GM19467 (cell line): ENCODE measurements at regions not wholly inside any gene's neighbourhood (a gene's known extent, or its start where the extent isn't known, plus 50 kb on each side); places are given as distances from the start of the nearest gene placed in this dataset.

ENCODE experiments used
- ATAC-seq: cut with Tn5 transposase; IDR thresholded peaks from one replicate; pipeline ENCODE4 v1.9.1; 2021; ENCODE audit warnings: mild to moderate bottlenecking, moderate library complexity; ENCODE audit not compliant: unreplicated experiment

DNA sequence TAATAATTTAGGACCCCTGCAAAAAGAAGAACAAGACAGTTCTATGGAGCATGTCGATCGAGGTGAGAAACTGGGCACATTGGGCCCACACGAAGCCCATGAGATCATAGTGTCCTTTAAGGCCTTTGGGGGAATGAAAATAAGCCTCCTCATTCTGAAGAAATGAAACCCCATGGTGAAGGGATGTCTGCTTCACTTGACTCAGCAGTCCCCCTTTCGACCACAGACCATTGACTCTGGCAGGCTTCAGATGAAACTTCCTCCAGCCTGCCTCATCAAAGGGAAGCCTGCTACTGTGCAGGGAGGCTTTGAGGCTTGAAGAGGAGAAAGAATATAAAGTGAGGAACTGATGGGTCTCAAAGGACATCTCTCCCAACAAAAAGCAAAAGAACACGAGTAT lies 144.2 kb upstream of the FBXL4 start:
- no peak for ATAC-seq

DNA sequence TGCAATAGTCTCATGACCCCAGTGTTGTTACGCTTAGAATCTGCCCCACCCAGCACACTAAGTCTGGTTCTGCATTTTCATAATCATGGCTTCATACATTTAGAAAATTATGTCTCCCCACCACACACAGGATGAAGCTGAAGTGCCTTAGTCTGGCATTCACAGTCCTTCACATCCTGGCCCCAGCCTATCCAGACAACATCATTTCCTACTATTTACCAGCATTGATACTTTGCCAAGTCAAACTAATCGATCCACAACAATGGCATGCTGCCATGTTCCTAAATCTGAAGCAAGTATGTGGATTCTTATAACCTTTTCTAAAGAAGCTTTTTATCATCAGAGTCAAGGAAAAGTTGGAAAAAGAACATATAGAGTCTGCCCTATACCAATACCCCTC lies 132.4 kb upstream of the FBXL4 start:
- ATAC-seq, result no peak

DNA sequence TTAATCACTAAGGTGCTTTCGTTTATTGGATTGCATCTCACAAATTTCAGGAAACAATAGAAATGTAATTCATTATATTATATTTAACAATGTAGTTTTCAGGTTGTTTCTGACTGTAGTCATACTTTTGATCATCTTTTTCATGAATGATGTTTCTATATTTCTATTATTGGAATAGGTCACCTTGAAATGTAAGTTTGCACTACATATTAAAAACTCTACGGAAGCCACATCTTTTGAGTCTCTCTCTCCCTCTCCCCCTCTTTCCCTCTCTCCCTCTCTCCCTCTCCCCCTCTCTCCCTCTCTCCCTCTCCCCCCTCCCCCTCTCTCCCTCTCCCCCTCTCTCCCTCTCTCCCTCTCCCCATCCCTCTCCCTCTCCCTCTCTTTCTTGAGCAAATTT lies 131.3 kb upstream of the FBXL4 start:
- no peak for ATAC-seq

DNA sequence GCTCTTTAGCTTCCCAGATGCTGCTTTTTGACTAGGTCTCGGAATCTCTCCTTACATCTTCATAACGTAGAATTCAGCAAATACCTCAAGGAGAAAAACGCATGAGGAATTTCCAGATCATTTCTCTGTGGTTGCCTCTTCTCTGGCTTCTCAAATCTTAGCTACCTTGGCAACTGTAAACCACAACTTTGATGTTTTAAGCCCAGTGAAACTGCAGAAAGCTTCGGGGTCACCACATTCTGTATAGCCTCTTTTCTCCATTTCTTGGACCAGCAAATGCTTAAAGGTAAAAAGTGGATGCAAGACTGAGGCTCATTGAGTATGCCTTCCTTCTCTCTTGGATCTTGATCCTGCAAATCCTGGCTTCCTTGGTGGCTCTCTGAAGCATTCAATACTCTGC lies 125.5 kb upstream of the FBXL4 start:
- no peak for ATAC-seq

DNA sequence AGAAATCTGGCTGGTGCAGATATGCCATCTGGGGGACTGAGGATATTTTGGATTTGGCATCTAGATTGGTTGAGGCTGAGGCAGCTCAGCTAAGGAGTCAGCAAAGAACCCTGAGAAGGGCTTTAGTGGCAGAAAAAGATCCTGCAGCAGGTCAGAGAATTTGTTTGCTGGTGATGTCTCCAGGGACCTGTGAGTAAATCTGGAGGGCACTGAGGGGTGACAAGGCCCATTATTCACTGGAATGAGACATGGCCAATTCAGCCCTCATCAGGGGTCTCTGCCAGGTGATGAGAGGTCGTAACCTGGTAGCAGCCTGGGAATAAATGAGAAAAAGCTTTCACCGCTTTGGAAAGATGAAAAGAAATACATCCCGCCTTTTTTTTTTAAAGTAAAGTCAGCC lies 118.3 kb upstream of the FBXL4 start:
- ATAC-seq, result no peak

DNA sequence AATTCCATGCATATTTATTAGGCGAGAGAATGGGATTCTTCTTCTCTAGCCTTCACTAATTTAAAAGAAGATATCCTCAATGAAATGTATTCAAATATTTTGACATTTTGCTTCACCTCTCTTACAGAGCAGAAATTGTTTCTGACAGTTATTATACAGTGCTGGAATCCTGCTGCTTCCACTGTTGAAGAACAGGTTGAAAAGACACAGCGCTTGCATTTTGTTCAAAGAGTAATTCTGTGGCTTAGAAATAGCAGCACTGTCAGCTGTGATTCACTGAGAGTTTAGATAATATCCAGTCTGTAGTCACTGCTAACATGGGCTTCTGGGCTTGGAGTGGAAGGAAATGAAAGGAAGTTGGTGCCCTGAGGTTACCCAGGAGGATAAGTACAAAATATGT lies 117.1 kb upstream of the FBXL4 start:
- ATAC-seq, result no peak

DNA sequence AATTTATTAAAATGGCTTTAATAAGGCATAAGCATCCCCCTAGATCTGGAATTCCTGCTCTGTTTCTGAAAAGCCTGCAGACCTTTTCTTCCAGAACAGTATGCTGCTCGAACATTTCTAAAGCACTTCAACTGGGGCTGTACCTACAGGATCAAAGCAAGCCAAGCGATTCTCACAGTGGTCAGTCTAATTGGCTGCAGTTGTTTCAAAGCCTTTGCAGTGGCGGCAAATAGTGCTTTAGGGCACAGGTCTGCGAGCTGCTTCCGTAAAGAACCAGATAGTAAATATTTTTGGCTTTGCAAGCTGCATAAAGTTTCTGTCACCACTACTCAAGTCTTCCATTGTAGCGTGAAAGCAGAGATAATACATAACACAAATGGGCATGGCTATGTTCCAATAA lies 88.9 kb upstream of the FBXL4 start:
- no peak for ATAC-seq

DNA sequence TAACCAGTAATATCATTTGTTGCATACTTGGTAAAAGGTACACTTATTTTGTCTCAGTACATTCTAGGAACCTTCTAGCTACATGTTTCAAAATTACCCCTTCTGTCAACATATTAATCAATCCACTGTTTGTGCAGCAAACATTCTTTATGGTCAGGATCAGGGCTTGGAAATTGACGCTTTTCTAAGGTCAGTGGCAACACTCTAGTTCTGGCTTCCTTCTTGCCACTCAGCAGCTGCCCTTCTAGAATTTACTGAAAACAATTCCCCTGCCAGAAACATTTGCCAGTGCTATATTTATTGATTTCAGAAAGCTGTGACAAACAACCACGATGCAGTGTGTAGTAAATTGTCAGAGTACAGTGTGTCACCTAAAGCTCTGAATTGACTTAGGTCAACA lies 84.7 kb upstream of the FBXL4 start:
- no peak for ATAC-seq

DNA sequence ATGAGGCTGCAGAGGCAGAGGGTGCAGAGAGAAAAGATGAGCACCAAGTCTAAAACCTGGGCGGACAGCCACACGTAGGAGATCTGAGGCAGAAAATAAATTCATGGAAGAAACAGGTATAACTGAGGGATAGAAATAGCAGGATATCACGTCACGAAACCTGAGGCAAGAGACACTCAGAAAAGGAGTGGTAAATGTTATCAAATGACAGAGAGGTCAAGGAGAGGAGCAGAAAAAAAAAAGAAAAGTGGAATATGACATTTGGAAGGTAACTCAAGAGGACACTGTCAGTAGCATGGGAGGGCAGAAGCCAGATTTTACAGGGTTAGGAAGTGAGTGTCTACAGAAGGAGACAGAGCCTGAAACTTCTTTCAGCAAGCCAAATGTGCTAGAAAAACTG lies 84.2 kb upstream of the FBXL4 start:
- no peak for ATAC-seq

DNA sequence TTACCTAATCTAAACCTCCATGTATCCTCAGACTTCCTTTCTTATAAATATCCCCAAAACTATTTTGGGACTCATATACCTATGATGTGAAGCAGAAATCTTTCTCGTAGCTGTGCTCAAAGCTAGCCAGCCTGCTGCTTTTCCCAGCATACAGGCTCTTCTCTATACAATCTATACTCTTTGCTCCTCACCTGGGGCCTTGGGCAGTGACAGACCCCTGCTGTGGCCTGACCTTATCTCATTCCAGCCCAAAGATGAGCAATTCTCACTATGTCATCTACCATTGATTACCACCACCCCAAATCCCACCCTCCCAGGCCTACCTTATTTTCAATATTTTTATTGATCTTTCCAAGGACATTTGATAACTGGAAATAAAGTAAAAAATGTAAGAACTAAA lies 83.2 kb upstream of the FBXL4 start:
- no peak for ATAC-seq

DNA sequence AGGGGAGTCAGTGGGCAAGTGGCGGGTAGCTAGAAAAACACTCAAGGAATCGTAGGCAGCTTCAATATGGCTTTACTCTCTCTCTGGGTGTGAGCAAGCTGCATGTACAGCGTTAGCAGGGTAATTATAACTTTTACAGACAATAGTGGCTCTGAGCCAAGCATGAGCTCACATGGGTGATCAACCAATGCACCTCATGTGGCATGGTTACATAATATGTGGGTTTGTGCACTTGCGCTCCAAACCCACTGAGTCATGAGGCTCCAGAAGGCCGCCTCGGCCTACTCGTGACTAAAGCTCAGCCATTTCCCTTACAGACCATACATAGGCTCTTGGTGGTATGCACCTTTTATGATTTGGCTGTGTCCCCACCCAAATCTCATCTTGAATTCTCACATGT lies 78.4 kb upstream of the FBXL4 start:
- ATAC-seq, result no peak

DNA sequence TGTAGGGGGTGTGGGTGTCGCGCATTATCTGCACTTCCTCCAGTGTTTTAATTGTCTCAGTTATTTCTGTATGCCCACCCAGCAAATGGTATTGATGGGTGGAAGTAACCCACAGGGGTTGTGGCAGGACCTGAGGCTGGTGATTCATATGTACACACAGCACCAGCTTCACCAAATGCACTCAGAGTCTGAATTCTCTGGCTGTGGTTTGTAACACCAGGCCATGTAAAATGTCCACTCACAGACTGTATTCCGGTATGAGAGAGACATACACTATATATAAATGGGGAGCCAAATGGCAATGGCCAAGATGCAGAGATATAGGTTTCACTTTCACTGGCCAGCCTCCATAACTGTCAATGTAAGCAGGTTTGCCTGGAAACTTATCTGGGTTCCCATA lies 76.3 kb upstream of the FBXL4 start:
- ATAC-seq, result no peak

DNA sequence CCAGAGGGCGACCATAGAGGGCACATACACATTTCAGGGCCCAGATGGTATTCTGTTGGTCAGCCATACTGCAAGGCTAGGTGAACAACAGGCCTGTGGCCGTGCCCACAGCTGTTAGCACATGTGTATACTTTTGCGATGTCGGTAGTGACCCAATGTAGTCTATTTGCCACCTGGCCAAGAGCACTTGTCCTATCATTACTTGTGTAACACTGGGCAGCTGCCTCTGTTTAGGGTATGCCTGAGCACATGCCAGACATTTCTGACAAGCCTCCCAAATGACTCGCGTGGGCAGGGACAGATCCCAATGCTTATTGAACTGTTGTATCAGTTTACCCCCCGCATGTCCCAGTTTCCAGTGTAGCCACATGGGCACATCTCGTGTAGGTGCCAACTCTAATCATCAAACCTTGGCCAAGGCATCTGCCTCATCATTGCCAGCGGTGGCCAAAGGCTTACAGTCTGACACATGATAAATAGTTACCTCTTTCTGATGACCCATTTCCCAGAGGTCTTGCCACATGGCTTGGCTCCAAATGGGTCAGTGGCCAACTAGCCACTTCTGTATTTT lies 74.4 kb upstream of the FBXL4 start:
- ATAC-seq, result no peak

DNA sequence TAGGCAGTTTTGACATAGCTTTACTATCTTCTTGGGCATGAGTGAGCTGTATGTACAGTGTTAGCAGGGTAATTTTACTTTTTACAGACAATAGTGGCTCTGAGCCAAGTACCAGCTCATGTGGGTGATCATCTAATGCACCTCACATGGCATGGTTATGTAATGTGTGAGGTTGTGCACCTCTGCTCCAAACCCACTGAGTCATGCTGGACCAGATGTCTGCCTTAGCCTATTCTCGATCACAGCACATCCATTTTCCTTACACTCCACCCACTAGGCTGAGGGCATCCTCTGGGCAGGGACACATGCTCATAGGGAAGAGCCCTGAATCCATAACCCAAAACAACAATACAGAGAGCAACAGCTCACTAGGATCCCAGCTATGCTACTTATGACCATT lies 71.6 kb upstream of the FBXL4 start:
- no peak for ATAC-seq

DNA sequence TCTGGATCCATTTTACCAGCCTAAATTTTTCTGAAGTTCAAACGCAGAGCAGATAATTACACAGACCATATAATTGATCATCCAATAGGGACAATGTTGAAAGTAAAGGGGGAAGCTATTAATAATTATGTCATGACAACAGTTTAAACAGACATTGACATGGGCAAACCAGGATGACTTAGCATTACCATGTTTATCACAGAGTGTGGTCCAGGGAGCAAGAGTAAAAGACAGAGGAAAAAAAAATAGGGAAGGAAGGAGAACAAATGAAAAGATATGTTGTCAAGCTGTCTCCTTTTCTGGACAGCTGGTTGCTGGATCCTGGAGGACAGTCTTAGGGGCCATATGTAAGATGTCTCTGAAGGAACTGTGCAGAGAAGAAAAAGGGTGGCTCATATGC lies 69.4 kb upstream of the FBXL4 start:
- no peak for ATAC-seq

DNA sequence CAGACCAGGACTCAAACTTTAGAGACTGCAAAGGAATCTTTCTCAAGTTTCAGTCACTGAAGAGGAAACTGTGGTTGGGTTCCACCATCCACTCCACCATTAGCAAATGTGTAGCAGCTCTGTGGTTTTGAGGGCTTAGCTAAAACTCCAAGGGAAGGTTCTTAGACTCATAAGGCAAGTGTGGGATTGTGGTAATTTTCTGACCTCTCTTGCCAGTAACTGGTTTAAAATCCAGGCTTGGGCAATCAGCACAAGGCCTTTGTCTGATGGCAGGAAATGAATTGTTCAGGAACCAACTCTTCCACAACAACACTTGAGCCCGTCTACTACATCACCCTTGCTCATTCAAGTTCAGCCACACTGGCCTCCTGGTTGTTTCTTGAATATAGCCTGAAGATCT lies 68.6 kb upstream of the FBXL4 start:
- ATAC-seq, result no peak

DNA sequence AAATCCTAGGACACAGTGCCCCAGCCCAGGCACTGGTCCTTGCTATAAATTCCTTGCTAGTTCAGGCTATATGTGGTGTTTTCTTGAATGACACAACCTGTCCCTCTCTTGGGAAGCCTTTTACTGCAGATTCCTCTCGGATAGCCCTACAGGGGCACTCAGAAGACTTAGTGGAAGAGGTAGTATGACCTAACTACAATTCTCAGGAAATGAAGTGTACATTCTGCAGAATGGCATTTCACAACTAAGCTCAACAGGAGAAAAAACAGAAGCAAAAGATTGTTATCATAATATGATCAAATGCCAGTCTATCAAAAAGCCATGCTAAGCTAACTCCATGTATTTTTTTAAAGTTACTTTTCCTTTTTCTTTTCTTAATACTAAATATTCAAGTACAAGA lies 66.3 kb upstream of the FBXL4 start:
- ATAC-seq, result no peak

DNA sequence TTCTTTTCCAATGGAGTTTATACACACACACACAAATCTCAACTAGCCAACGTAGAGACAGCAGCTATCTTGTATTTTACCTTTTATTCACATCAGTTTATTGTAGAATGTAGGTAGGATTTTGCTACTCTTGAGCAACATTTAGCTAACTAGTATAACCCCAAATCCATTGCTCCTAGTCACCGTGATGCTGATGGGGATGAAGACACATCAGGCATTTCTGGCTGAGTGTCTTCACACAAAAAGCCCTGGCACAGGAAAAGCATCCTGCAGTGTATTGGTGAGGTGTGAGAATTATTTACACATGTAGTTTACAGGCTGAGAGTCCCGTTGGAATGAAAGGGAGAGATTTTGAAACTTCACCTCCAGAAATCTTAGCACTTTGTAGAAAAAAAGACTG lies 65.9 kb upstream of the FBXL4 start:
- ATAC-seq, result no peak

DNA sequence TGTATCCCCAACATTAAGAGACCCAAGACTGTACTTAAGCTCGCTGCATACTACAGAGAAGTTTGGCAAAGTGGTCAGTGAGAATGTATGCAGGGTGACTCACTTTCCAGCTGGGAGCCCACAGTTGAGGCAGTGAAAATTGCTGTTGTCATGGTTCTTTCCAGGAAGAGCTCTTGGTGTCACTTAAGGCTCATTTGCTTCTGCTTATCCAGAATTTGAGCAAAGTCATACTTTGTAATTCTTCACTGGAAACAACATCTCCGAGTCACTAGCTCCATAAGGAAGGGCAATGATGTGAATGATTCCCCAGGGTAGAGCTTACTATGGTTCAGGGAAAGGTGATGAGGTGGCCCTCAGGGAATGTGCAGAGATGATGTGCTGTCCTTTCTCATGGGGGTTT lies 65.4 kb upstream of the FBXL4 start:
- no peak for ATAC-seq

DNA sequence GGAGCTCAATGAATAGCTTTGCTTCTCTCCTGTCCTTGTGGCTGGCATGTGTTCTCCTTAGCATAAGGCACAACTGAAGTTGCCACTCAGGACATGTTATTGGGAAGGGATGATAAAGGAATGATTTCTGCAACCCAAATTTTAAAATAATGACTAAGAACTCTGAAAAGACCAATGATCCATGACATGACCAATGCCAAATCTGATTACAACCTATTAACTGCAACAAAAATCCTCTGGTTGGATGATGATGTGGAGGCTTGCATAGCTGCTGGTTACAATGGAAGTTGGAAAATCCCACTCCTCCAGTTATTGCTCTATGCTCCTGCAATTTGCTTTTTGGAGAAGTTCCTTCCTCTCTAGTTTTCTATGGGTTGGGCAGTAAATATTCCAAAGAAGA lies 63.4 kb upstream of the FBXL4 start:
- ATAC-seq, result no peak

DNA sequence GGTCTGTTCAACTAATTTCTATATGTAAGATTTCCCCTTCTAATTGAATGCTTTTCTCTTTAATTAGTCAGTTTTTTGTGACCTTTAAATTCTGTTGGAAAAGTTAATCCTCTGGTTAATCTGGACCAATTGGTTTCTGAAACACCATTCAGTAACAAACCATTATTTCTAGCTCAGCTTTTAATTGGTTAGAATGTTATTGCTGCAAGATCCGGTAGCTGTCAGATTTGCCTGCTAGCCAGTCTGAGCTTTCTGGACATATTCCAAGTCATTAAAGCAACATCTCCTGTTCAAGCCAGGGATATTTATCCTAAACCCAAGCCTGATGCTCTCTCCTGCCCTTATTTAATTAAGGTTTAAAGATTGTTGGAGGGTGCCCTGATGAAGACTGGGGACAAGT lies 55.1 kb upstream of the FBXL4 start:
- ATAC-seq, result no peak

DNA sequence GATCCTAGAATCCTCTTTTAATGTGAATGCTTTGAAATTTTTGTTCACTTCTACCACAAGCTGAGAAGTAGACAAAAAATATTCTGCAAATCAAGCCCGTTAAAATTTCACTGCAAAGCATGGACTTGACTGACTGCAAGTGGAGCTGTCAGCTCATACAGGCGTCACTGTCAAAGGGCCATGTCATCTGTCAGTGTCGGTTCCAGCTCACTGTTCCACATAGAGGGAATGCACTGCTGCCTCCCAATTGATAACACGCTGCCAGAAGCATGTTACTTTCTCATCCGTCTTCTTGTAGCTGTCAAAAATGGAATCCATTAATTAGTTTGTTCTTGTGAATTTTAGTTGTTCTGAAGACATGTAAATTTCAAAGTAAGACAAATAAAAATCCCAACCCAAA lies 50.4 kb upstream of the FBXL4 start:
- ATAC-seq, result no peak
